WTC11 (cell line): ENCODE measurements at regions not wholly inside any gene's neighbourhood (a gene's known extent, or its start where the extent isn't known, plus 50 kb on each side); places are given as distances from the start of the nearest gene placed in this dataset.

Experiments used
- ATF1 ChIP-seq: sonication (generic); formaldehyde crosslinking; IDR thresholded peaks from 2 replicates; pipeline ENCODE4 v1.8.1; 2023; ENCODE audit warnings: mild to moderate bottlenecking, moderate library complexity, missing genetic modification reagents
- ELF4 ChIP-seq: sonication (generic); formaldehyde crosslinking; IDR thresholded peaks from 2 replicates; pipeline ENCODE4 v1.8.1; 2022; ENCODE audit warnings: low read depth, mild to moderate bottlenecking, moderate library complexity, missing genetic modification reagents
- ETV6 ChIP-seq: sonication (generic); formaldehyde crosslinking; IDR thresholded peaks from 2 replicates; pipeline ENCODE4 v1.8.1; 2022; ENCODE audit warnings: mild to moderate bottlenecking, missing genetic modification reagents
- FOXJ3 ChIP-seq: sonication (generic); formaldehyde crosslinking; IDR thresholded peaks from 2 replicates; pipeline ENCODE4 v1.9.0; 2021; ENCODE audit warnings: missing genetic modification reagents, mild to moderate bottlenecking, borderline replicate concordance
- KAT7 ChIP-seq: sonication (generic); formaldehyde crosslinking; IDR thresholded peaks from 2 replicates; pipeline ENCODE4 v1.8.1; 2023; ENCODE audit warnings: missing genetic modification reagents, mild to moderate bottlenecking, borderline replicate concordance
- NR3C1 ChIP-seq: sonication (generic); formaldehyde crosslinking; conservative IDR thresholded peaks from 2 replicates; pipeline ENCODE4 v1.8.1; 2023; ENCODE audit warnings: low read depth, mild to moderate bottlenecking, missing genetic modification reagents
- TCF7 ChIP-seq: sonication (generic); formaldehyde crosslinking; IDR thresholded peaks from 2 replicates; pipeline ENCODE4 v1.8.0; 2022; ENCODE audit warnings: mild to moderate bottlenecking, low read depth, missing genetic modification reagents, moderate library complexity
- TEAD4 ChIP-seq: sonication (generic); formaldehyde crosslinking; IDR thresholded peaks from 2 replicates; pipeline ENCODE4 v1.8.0; 2022; ENCODE audit warnings: mild to moderate bottlenecking, missing genetic modification reagents
- TF ChIP-seq, protein P1 (sequence below): sonication (generic); formaldehyde crosslinking; IDR thresholded peaks from 2 replicates; pipeline ENCODE4 v1.8.0; 2022; ENCODE audit warnings: mild to moderate bottlenecking, missing genetic modification reagents
- TF ChIP-seq, protein P2 (sequence below): fragments of 200-600 bp; IDR thresholded peaks from 2 replicates; pipeline ENCODE4 v1.8.0; 2022; ENCODE audit warnings: antibody characterized with exemption
- TF ChIP-seq, protein P3 (sequence below): sonication (generic); formaldehyde crosslinking; IDR thresholded peaks from 2 replicates; pipeline ENCODE4 v1.8.0; 2022; ENCODE audit warnings: mild to moderate bottlenecking, missing genetic modification reagents
- TF ChIP-seq, protein P4 (sequence below): sonication (generic); formaldehyde crosslinking; IDR thresholded peaks from 2 replicates; pipeline ENCODE4 v1.8.1; 2023; ENCODE audit warnings: mild to moderate bottlenecking, moderate library complexity, missing genetic modification reagents
- TF ChIP-seq, protein P5 (sequence below): sonication (generic); formaldehyde crosslinking; IDR thresholded peaks from 2 replicates; pipeline ENCODE4 v1.8.0; 2022; ENCODE audit warnings: mild to moderate bottlenecking, missing genetic modification reagents

DNA sequence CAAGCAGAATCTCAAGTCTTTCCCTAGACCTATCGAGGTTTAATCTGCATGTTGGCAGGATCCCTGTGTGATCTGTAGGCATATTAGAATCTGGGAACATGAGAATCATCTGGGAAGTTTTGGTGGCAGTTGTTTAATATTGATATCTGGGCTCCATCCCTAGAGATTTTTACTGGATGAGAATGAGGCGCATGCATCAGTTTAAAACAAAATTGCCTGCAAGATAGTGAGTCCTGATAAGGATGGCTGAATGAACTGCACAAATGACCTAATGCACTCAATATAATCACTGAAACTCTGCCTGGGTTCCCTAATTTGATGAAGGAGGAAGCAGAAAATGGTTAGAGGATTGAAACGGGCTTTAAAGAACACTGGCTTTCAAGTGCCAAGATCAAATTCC, 218.0 kb downstream of the FGFR2 start:
- TF ChIP-seq, protein P1, sequence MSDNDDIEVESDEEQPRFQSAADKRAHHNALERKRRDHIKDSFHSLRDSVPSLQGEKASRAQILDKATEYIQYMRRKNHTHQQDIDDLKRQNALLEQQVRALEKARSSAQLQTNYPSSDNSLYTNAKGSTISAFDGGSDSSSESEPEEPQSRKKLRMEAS (CRISPR knock-in tag) = no peak
- TF ChIP-seq, protein P2, sequence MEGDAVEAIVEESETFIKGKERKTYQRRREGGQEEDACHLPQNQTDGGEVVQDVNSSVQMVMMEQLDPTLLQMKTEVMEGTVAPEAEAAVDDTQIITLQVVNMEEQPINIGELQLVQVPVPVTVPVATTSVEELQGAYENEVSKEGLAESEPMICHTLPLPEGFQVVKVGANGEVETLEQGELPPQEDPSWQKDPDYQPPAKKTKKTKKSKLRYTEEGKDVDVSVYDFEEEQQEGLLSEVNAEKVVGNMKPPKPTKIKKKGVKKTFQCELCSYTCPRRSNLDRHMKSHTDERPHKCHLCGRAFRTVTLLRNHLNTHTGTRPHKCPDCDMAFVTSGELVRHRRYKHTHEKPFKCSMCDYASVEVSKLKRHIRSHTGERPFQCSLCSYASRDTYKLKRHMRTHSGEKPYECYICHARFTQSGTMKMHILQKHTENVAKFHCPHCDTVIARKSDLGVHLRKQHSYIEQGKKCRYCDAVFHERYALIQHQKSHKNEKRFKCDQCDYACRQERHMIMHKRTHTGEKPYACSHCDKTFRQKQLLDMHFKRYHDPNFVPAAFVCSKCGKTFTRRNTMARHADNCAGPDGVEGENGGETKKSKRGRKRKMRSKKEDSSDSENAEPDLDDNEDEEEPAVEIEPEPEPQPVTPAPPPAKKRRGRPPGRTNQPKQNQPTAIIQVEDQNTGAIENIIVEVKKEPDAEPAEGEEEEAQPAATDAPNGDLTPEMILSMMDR = no peak
- no peak for TF ChIP-seq NR3C1 (CRISPR knock-in tag)
- no peak for TF ChIP-seq ETV6 (CRISPR knock-in tag)
- no peak for TF ChIP-seq ATF1 (CRISPR knock-in tag)
- TF ChIP-seq, protein P3, sequence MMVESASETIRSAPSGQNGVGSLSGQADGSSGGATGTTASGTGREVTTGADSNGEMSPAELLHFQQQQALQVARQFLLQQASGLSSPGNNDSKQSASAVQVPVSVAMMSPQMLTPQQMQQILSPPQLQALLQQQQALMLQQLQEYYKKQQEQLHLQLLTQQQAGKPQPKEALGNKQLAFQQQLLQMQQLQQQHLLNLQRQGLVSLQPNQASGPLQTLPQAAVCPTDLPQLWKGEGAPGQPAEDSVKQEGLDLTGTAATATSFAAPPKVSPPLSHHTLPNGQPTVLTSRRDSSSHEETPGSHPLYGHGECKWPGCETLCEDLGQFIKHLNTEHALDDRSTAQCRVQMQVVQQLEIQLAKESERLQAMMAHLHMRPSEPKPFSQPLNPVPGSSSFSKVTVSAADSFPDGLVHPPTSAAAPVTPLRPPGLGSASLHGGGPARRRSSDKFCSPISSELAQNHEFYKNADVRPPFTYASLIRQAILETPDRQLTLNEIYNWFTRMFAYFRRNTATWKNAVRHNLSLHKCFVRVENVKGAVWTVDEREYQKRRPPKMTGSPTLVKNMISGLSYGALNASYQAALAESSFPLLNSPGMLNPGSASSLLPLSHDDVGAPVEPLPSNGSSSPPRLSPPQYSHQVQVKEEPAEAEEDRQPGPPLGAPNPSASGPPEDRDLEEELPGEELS = no peak
- TF ChIP-seq ELF4 (CRISPR knock-in tag) = no peak
- TF ChIP-seq, protein P4, sequence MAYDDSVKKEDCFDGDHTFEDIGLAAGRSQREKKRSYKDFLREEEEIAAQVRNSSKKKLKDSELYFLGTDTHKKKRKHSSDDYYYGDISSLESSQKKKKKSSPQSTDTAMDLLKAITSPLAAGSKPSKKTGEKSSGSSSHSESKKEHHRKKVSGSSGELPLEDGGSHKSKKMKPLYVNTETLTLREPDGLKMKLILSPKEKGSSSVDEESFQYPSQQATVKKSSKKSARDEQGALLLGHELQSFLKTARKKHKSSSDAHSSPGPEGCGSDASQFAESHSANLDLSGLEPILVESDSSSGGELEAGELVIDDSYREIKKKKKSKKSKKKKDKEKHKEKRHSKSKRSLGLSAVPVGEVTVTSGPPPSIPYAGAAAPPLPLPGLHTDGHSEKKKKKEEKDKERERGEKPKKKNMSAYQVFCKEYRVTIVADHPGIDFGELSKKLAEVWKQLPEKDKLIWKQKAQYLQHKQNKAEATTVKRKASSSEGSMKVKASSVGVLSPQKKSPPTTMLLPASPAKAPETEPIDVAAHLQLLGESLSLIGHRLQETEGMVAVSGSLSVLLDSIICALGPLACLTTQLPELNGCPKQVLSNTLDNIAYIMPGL (CRISPR knock-in tag) = no peak
- no peak for TF ChIP-seq TCF7
- TF ChIP-seq, protein P5, sequence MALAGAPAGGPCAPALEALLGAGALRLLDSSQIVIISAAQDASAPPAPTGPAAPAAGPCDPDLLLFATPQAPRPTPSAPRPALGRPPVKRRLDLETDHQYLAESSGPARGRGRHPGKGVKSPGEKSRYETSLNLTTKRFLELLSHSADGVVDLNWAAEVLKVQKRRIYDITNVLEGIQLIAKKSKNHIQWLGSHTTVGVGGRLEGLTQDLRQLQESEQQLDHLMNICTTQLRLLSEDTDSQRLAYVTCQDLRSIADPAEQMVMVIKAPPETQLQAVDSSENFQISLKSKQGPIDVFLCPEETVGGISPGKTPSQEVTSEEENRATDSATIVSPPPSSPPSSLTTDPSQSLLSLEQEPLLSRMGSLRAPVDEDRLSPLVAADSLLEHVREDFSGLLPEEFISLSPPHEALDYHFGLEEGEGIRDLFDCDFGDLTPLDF = no peak
- no peak for TF ChIP-seq TEAD4 (CRISPR knock-in tag)
- TF ChIP-seq KAT7 (CRISPR knock-in tag) = no peak
- TF ChIP-seq FOXJ3 (CRISPR knock-in tag) = no peak
